C4-2B (cell line): ENCODE measurements at regions not wholly inside any gene's neighbourhood (a gene's known extent, or its start where the extent isn't known, plus 50 kb on each side); places are given as distances from the start of the nearest gene placed in this dataset.

Experiments
- H3K27ac ChIP-seq: fragments of 450-650 bp; 2 replicates; pipeline ENCODE4 v1.5.1; 2017
- ZFX ChIP-seq: fragments of 450-650 bp; IDR thresholded peaks from 2 replicates; pipeline ENCODE4 v1.6.1; 2017
- TF ChIP-seq, protein P1 (sequence below): fragments of 450-650 bp; conservative IDR thresholded peaks from 2 replicates; pipeline ENCODE4 v1.5.1; 2017; ENCODE audit warnings: mild to moderate bottlenecking

DNA sequence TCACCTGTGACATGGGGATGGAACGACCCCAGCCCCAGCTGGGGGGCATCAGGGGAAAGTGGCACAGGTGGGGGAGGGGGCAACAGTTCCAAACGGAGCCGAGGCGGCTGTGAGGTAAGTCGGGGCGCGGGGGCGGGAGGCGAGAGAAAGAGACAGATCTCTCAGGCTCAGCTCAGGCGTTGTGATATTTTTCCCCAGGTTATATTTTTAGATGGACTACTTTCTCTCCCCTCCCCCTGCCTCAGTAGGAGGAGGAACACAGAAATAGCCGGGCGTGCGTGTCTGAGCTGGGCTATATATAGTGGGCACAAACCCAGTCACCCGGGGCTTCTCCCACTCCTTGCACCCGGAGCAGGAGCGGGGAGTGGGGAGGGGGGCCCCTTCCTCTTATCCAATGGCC is 91.0 kb upstream of the LINGO1 start:
- TF ChIP-seq, protein P1, sequence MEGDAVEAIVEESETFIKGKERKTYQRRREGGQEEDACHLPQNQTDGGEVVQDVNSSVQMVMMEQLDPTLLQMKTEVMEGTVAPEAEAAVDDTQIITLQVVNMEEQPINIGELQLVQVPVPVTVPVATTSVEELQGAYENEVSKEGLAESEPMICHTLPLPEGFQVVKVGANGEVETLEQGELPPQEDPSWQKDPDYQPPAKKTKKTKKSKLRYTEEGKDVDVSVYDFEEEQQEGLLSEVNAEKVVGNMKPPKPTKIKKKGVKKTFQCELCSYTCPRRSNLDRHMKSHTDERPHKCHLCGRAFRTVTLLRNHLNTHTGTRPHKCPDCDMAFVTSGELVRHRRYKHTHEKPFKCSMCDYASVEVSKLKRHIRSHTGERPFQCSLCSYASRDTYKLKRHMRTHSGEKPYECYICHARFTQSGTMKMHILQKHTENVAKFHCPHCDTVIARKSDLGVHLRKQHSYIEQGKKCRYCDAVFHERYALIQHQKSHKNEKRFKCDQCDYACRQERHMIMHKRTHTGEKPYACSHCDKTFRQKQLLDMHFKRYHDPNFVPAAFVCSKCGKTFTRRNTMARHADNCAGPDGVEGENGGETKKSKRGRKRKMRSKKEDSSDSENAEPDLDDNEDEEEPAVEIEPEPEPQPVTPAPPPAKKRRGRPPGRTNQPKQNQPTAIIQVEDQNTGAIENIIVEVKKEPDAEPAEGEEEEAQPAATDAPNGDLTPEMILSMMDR, result no peak
- TF ChIP-seq ZFX, result no peak
- H3K27ac ChIP-seq, result no peak overlapping the region

DNA sequence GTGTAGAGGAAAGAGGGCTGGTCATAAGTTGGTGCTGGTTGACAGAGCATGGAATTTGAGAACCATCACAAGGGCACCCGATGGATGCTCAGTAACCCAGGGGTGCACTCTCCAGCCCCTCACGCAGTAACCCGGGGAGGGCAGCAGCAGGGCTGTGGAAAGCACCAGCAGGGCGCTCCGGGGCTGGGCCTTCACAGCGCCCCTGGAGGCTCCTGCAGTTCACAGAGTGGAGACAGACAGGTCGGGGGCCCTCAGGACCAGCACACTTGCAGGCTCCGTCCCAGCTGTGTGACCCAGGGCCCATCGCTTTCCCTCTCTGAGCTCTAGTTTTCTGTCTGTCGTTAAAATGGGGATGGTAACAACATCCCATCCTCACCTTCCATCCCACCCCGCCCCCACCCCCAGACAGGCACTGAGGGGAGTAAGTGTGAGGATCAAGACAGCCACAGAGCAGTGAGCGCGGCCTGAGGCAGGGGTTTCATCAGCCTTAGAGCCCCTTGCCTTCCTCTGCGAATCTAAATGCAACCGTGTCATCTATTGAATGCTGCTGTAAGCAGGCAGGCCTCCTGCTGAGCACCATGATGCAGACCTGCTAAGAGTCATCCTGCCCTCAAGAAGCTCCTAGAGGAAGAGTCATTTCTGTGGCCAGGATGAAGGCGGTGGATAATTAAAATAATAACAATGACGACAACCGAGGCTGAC is 90.2 kb upstream of the LINGO1 start:
- H3K27ac ChIP-seq, result no peak overlapping the region
- TF ChIP-seq, protein P1, result no peak
- TF ChIP-seq ZFX, result no peak

DNA sequence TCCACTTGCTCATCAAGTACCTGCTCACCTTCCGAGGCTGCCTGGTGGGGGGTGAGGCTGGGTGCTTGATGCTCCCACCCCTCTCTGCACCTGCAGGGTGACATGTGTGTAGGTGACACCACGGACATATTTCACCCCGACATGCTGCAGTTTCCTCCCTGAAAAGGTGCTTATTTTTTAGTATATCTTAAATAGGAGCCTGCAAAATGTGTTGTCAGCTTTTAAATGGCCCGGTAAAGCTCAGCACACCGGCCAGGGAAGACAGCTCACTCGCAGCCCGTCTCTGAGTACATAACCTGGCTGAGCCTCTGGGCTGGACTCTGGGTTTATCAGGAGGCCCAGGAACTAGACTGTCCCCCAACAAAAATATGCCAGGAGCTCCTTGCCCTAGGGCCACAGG is 89.3 kb upstream of the LINGO1 start:
- TF ChIP-seq ZFX, result no peak
- TF ChIP-seq, protein P1, result no peak
- H3K27ac ChIP-seq, result no peak overlapping the region

DNA sequence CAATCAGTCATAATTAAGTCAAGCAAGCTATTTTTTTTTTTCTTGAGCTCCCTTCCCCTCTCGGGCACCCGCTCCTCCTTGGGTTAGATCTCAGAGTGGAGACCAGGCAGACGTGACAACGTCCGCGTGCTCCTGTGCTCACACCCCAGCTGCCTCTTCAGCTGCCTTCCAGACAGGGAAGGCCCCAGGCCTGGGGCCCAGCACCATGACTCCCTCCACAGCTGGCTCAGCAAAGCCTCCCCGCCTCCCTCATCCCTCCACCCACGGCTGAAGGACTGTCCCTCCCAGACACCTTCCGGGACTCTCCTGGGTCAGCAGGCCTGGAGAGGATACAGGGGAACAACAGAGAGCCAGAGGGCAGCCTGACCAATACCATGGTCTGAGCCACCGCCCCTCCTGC is 87.9 kb upstream of the LINGO1 start:
- TF ChIP-seq ZFX, result no peak
- TF ChIP-seq, protein P1, result no peak
- no peak overlapping the region for H3K27ac ChIP-seq

DNA sequence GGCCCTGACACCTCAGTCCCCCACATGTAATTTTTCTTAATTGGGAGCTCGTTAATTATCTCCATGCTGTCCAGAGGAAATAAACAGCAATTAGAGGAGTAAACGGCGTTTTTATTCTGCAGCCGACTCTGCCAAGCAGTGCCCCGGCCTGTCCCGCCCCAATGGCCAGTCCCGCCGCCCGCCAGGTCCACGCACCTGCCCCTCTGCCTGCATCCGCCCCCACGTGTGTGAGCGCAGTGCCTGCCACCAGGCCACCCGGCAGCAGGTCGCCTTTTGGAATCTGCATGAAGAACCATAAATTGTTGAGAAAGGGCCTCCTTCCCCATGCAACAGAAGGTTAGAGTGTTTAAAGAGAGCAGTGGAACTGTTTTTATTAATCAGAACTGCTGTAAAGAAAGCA is 87.5 kb upstream of the LINGO1 start:
- H3K27ac ChIP-seq, result no peak overlapping the region
- TF ChIP-seq, protein P1, result no peak
- no peak for TF ChIP-seq ZFX

DNA sequence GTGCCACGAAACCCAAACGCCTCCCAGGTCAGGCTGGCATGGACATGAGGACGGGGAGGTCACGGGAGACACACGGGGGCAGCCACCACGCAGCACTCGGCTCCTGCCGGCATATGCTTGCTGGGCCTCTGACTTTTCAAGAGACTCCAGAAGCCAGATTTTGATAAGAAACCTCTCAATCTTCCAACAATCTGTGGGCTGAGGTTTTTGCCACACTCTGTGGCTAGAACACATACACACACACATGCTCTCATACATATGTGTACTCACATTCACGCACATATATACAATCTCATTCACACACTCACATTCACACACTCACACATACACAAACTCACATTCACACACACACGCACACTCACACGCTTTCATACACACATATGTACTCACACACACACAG is 86.7 kb upstream of the LINGO1 start:
- no peak overlapping the region for H3K27ac ChIP-seq
- TF ChIP-seq, protein P1, result no peak
- no peak for TF ChIP-seq ZFX

DNA sequence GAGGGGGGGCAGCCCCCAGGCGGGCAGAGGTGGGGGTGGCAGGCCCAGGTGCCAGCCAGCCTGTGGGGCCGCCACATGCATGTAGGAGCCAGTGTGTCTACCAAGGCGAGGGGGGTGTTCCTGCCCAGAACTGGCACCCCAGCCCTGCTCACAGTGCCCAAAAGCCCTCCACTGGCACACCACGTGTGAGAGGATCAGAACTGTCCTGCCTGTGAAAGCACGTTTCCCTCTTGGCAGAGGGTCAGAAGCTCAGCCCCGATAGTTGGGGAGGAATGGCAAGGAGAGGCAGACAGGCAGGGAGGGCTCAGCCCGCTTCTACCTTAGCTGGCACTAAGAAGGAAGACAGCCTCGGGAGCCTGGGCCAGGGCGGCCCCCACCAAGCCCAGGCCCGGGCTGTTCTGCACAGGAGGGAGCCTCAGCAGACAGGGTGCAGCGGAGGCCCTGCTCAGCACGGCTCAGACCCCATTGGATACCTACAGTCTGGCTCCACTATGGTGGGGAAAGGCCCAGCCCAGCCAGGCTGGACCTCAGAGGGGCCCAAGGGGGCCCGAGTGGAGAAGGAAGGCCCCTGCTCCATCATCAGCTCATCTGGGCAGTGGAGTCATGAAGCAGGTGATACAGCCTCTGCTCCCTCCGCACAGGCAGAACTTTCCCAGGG is 84.8 kb upstream of the LINGO1 start:
- no peak overlapping the region for H3K27ac ChIP-seq
- no peak for TF ChIP-seq ZFX
- TF ChIP-seq, protein P1, result no peak
